ENCODE measurements at regions not wholly inside any gene's neighbourhood (a gene's known extent, or its start where the extent isn't known, plus 50 kb on each side); places are given as distances from the start of the nearest gene placed in this dataset.
A peak's percentile ranks its signal among the peaks of the same experiment; 100 is the strongest.

- no peak overlapping the region for H3K4ac ChIP-seq (replicated peaks; ENCODE audit: insufficient read length, low read depth, low read length)
- FAIRE-seq, result no peak
- no peak overlapping the region for H2BK15ac ChIP-seq (ENCODE audit: low read length)
- H2BK5ac ChIP-seq (ENCODE audit: low read depth, low read length), result no peak overlapping the region
- H3K18ac ChIP-seq (ENCODE audit: extremely low read depth, low read length), result no peak overlapping the region
- H2AK5ac ChIP-seq (ENCODE audit: low read depth, low read length), result no peak overlapping the region
- no peak overlapping the region for H3K9ac ChIP-seq (replicated peaks in 1 of 4; ENCODE audit: extremely low read depth in 1 of 4, low read depth in 3 of 4, low read length in 3 of 4)
- peak overlapping the region; percentile 89; the same call in 1 of the 2 replicates for H2AFZ ChIP-seq (ENCODE audit: low read length)
- ChIA-PET POLR2A (ENCODE audit: partially characterized antibody) (no interaction called here), CTCF (ENCODE audit: partially characterized antibody) (no interaction called here)
- no peaks in the 10 kb centered on the region for H3K4me1 ChIP-seq (replicated peaks in 1 of 4; ENCODE audit: control insufficient read depth in 3 of 4, insufficient read depth in 4 of 4, low read length in 3 of 4)
- no peaks in the 10 kb centered on the region for H3K79me2 ChIP-seq (ENCODE audit: control insufficient read depth in 1 of 2, insufficient read depth in 2 of 2, low read length in 2 of 2)
- H4K5ac ChIP-seq (ENCODE audit: insufficient read length, low read depth, low read length), result no peak overlapping the region
- no peak overlapping the region for H2BK120ac ChIP-seq (replicated peaks; ENCODE audit: low read depth, low read length)
- no peak for DNase-seq (ENCODE audit: low read depth in 1 of 2, low spot score in 2 of 2)
- no peaks in the 10 kb centered on the region for H3K27me3 ChIP-seq (replicated peaks in 1 of 4; ENCODE audit: control insufficient read depth in 3 of 4, extremely low read depth in 1 of 4, insufficient read depth in 3 of 4, low read length in 3 of 4)
- no peak overlapping the region for H4K8ac ChIP-seq (ENCODE audit: extremely low read depth, insufficient read depth, low read length)
- WGBS, 2 experiments (ENCODE audit: extremely low coverage in 1 of 2, insufficient coverage in 1 of 2, insufficient read length in 1 of 2, insufficient replicate concordance in 2 of 2, low coverage in 1 of 2, low lambda C conversion rate in 2 of 2, missing lambda C conversion rate in 1 of 2), result 93% methylated on average over 4 of the region's 4 CpGs; no CpG with 5 or more reads in 1 of the 2 experiments
- no peaks in the 10 kb centered on the region for H3K23me2 ChIP-seq (ENCODE audit: low read depth, low read length)
- no peak overlapping the region for H3K27ac ChIP-seq (ENCODE audit: low read depth, low read length)
- H2BK20ac ChIP-seq (ENCODE audit: low read length), result no peak overlapping the region
- H3K36me3 ChIP-seq (ENCODE audit: control insufficient read depth in 2 of 4, insufficient read depth in 4 of 4, low read length in 3 of 4), result no peaks in the 10 kb centered on the region
- H3K4me2 ChIP-seq (ENCODE audit: insufficient read depth in 1 of 2, low read depth in 2 of 2, low read length in 2 of 2), result no peak overlapping the region
- no peak overlapping the region for H3K4me3 ChIP-seq (ENCODE audit: extremely low read depth in 1 of 4, insufficient read depth in 2 of 4, low read depth in 3 of 4, low read length in 4 of 4)
- H3K9me3 ChIP-seq (ENCODE audit: insufficient read depth in 2 of 2, low read depth in 1 of 2, low read length in 1 of 2), result no peaks in the 10 kb centered on the region
- no peak overlapping the region for H4K91ac ChIP-seq (replicated peaks; ENCODE audit: insufficient read length, low read length)
- no peaks in the 10 kb centered on the region for H4K20me1 ChIP-seq (replicated peaks in 1 of 2; ENCODE audit: control insufficient read depth in 1 of 2, insufficient read depth in 2 of 2, low read length in 2 of 2)
- no peak overlapping the region for H2BK12ac ChIP-seq (ENCODE audit: low read depth, low read length)
- no peak overlapping the region for H3K56ac ChIP-seq (replicated peaks; ENCODE audit: insufficient read length, low read depth, low read length)
- H3K79me1 ChIP-seq (ENCODE audit: low read depth, low read length), result no peaks in the 10 kb centered on the region
- H3K14ac ChIP-seq (ENCODE audit: insufficient read length), result no peak overlapping the region
- no peak overlapping the region for H3K23ac ChIP-seq (ENCODE audit: insufficient read length)
- no peak for TF ChIP-seq HDAC6 (IDR thresholded peaks at IDR 0.05; ENCODE audit: low read depth, low read length)
- TF ChIP-seq JUND (IDR thresholded peaks at IDR 0.05; ENCODE audit: low read length), result no peak
- TF ChIP-seq TAF1 (IDR thresholded peaks at IDR 0.05; ENCODE audit: low read depth, low read length), result no peak
- no peak for TF ChIP-seq POLR2A (IDR thresholded peaks at IDR 0.05; ENCODE audit: control extremely low read depth in 1 of 2, low read depth in 2 of 2, low read length in 2 of 2)
- TF ChIP-seq TBP (IDR thresholded peaks at IDR 0.05; ENCODE audit: low read depth, low read length), result no peak
- no peak for TF ChIP-seq KDM4A (IDR thresholded peaks at IDR 0.05; ENCODE audit: low read depth, low read length, severe bottlenecking)
- TF ChIP-seq EGR1 (IDR thresholded peaks at IDR 0.05; ENCODE audit: borderline replicate concordance, low read depth, low read length), result no peak
- no peak for TF ChIP-seq ATF2 (IDR thresholded peaks at IDR 0.05; ENCODE audit: low read length)
- TF ChIP-seq EZH2 (IDR thresholded peaks at IDR 0.05; ENCODE audit: low read depth, low read length, severe bottlenecking), result no peak
- TF ChIP-seq BACH1 (IDR thresholded peaks at IDR 0.05; ENCODE audit: low read length), result no peak
- TF ChIP-seq POU5F1 (IDR thresholded peaks at IDR 0.05; ENCODE audit: low read depth, low read length), result no peak
Observed at GRCh38 chr9:102767076-102767475, 228.1 kb upstream of the CYLC2 start.

Measured in H1 (cell line).